BLaER1 treated with 17β-estradiol and CSF1 and Interleukin-3, amounts not matched to agents 10 nM and 100 nM (cell line): ENCODE measurements at regions not wholly inside any gene's neighbourhood (a gene's known extent, or its start where the extent isn't known, plus 50 kb on each side); places are given as distances from the start of the nearest gene placed in this dataset.

ENCODE experiments used
- H3K27ac ChIP-seq, 11 experiments: shearing (Covaris generic); formaldehyde crosslinking; 2 replicates each; pipeline ENCODE4 v1.8.1; 2022
- H3K27me3 ChIP-seq, 11 experiments: shearing (Covaris generic); formaldehyde crosslinking; 2 replicates each; pipeline ENCODE4 v1.8.1; 2022
- H3K36me3 ChIP-seq, 11 experiments: shearing (Covaris generic); formaldehyde crosslinking; 2 replicates each; pipeline ENCODE4 v1.8.1; 2022
- H3K4me1 ChIP-seq, 10 experiments: shearing (Covaris generic); formaldehyde crosslinking; 2 replicates each; pipeline ENCODE4 v1.8.1; 2022
- H3K4me2 ChIP-seq, 11 experiments: shearing (Covaris generic); formaldehyde crosslinking; 2 replicates each; pipeline ENCODE4 v1.8.1; 2022
- H3K4me3 ChIP-seq, 10 experiments: shearing (Covaris generic); formaldehyde crosslinking; 2 replicates each; pipeline ENCODE4 v1.8.1; 2022
- H3K9ac ChIP-seq, 11 experiments: shearing (Covaris generic); formaldehyde crosslinking; 2 replicates each; pipeline ENCODE4 v1.8.1; 2022
- H3K9me3 ChIP-seq, 11 experiments: shearing (Covaris generic); formaldehyde crosslinking; replicated peaks in 1 of 11; 2 replicates each; pipeline ENCODE4 v1.8.1; 2022
- H4K20me1 ChIP-seq, 11 experiments: shearing (Covaris generic); formaldehyde crosslinking; 2 replicates each; pipeline ENCODE4 v1.8.1; 2022
- Cebpa-rat ChIP-seq, 11 experiments: shearing (Covaris generic); IDR thresholded peaks; 2 replicates each; pipeline ENCODE4 v1.8.1; 2022

GRCh38 chr15:31212326-31213080, 111.0 kb upstream of the TRPM1 start:
- peak overlapping the region in 10 of 11 experiments; percentile 47 to 97 (median 67); a peak in 19 of 22 replicates for H3K4me2 ChIP-seq
- H4K20me1 ChIP-seq: no peaks in the 10 kb centered on the region

GRCh38 chr15:31214158-31214863, 112.3 kb upstream of the KLF13 start:
- Histone ChIP-seq H3K9ac (peak overlapping the region; percentile 95 to 100 (median 98); a peak in 20 of 22 replicates), H3K9me3 (peaks cover 0 to 14% (median 6%) of the 10 kb centered on the region in 11 experiments; a peak in 14 of 22 replicates), H3K27me3 (no peaks in the 10 kb centered on the region), H3K4me2 (peak overlapping the region; percentile 85 to 98 (median 95)), H3K4me3 (peak overlapping the region in 3 of 10 experiments; percentile 66 to 74 (median 67); a peak in 8 of 20 replicates), H3K36me3 (no peaks in the 10 kb centered on the region), H3K4me1 (peaks cover 50 to 73% (median 66%) of the 10 kb centered on the region in 10 experiments), H3K27ac (peak overlapping the region in 9 of 11 experiments; percentile 99 to 100 (median 100); a peak in 19 of 22 replicates), H4K20me1 (no peaks in the 10 kb centered on the region)
- no peak for TF ChIP-seq Cebpa-rat (IDR thresholded peaks at IDR 0.05)

More at GRCh38 chr15:31212326-31213080, 111.0 kb upstream of the TRPM1 start:
- H3K4me3 ChIP-seq: no peak overlapping the region
- H3K9me3 ChIP-seq: peaks cover 0 to 14% (median 6%) of the 10 kb centered on the region in 11 experiments; a peak in 14 of 22 replicates
- H3K27me3 ChIP-seq: no peaks in the 10 kb centered on the region
- H3K4me1 ChIP-seq: peaks cover 37 to 55% (median 49%) of the 10 kb centered on the region in 10 experiments
- H3K9ac ChIP-seq: 0 out of 22 replicates have a peak overlapping the region, but pooled peaks of 1 of the 11 experiments have one; percentile 10
- no peaks in the 10 kb centered on the region for H3K36me3 ChIP-seq
- H3K27ac ChIP-seq: peak overlapping the region in 5 of 11 experiments; percentile 4 to 47 (median 13); a peak in 7 of 22 replicates
- no peak for TF ChIP-seq Cebpa-rat (IDR thresholded peaks at IDR 0.05)

GRCh38 chr15:31214864-31215489, 111.7 kb upstream of the KLF13 start:
- peak overlapping the region; percentile 62 to 74 (median 66) for H3K4me3 ChIP-seq
- peaks cover 50 to 79% (median 73%) of the 10 kb centered on the region in 10 experiments for H3K4me1 ChIP-seq
- H4K20me1 ChIP-seq: no peaks in the 10 kb centered on the region
- peak overlapping the region; percentile 96 to 100 (median 100); a peak in 21 of 22 replicates for H3K27ac ChIP-seq
- no peaks in the 10 kb centered on the region for H3K27me3 ChIP-seq
- H3K4me2 ChIP-seq: peak overlapping the region; percentile 85 to 98 (median 95)
- TF ChIP-seq Cebpa-rat (IDR thresholded peaks at IDR 0.05): peak in 10 of 11 experiments; percentile 27 to 84 (median 67); a peak in 13 of 22 replicates
- H3K9ac ChIP-seq: peak overlapping the region; percentile 95 to 100 (median 98)
- no peaks in the 10 kb centered on the region for H3K36me3 ChIP-seq
- H3K9me3 ChIP-seq: peaks cover 0 to 14% (median 6%) of the 10 kb centered on the region in 11 experiments; a peak in 14 of 22 replicates

- no peak for TF ChIP-seq Cebpa-rat (IDR thresholded peaks at IDR 0.05)
- peak overlapping the region; percentile 62 to 74 (median 66) for H3K4me3 ChIP-seq
- H3K9ac ChIP-seq: peak overlapping the region; percentile 95 to 100 (median 98)
- peak overlapping the region; percentile 96 to 100 (median 100) for H3K27ac ChIP-seq
- H3K9me3 ChIP-seq: peaks cover 0 to 11% (median 6%) of the 10 kb centered on the region in 11 experiments; a peak in 14 of 22 replicates
- peaks cover 50 to 86% (median 77%) of the 10 kb centered on the region in 10 experiments for H3K4me1 ChIP-seq
- H3K36me3 ChIP-seq: no peaks in the 10 kb centered on the region
- H4K20me1 ChIP-seq: no peaks in the 10 kb centered on the region
- peak overlapping the region; percentile 85 to 98 (median 95) for H3K4me2 ChIP-seq
- no peaks in the 10 kb centered on the region for H3K27me3 ChIP-seq
Observed at GRCh38 chr15:31215490-31216214, 111.0 kb upstream of the KLF13 start.

GRCh38 chr15:31216215-31216911, 110.3 kb upstream of the KLF13 start:
- H3K36me3 ChIP-seq: no peaks in the 10 kb centered on the region
- H3K4me1 ChIP-seq: peaks cover 50 to 90% (median 78%) of the 10 kb centered on the region in 10 experiments
- peak overlapping the region; percentile 4 to 70 (median 62); a peak in 18 of 20 replicates for H3K4me3 ChIP-seq
- H3K9me3 ChIP-seq: peaks cover 0 to 4% (median 2%) of the 10 kb centered on the region in 11 experiments; a peak in 14 of 22 replicates
- no peaks in the 10 kb centered on the region for H4K20me1 ChIP-seq
- TF ChIP-seq Cebpa-rat (IDR thresholded peaks at IDR 0.05): peak in 6 of 11 experiments; percentile 23 to 63 (median 47); a peak in 4 of 22 replicates
- no peaks in the 10 kb centered on the region for H3K27me3 ChIP-seq
- H3K4me2 ChIP-seq: peak overlapping the region; percentile 78 to 99 (median 94)
- H3K9ac ChIP-seq: peak overlapping the region; percentile 95 to 100 (median 98)
- peak overlapping the region; percentile 96 to 100 (median 100) for H3K27ac ChIP-seq

- no peaks in the 10 kb centered on the region for H3K27me3 ChIP-seq
- no peak for TF ChIP-seq Cebpa-rat (IDR thresholded peaks at IDR 0.05)
- H3K27ac ChIP-seq: peak overlapping the region; percentile 96 to 100 (median 100)
- no peaks in the 10 kb centered on the region for H4K20me1 ChIP-seq
- peak overlapping the region in 9 of 10 experiments; percentile 53 to 70 (median 59); a peak in 15 of 20 replicates for H3K4me3 ChIP-seq
- H3K9me3 ChIP-seq: no peaks in the 10 kb centered on the region
- H3K4me2 ChIP-seq: peak overlapping the region; percentile 78 to 99 (median 94)
- peaks cover 56 to 90% (median 79%) of the 10 kb centered on the region in 10 experiments for H3K4me1 ChIP-seq
- peak overlapping the region; percentile 95 to 100 (median 98) for H3K9ac ChIP-seq
- no peaks in the 10 kb centered on the region for H3K36me3 ChIP-seq
Observed at GRCh38 chr15:31217067-31217466, 109.6 kb upstream of the KLF13 start.

- Histone ChIP-seq H3K4me2 (peak overlapping the region; percentile 78 to 99 (median 94); a peak in 18 of 22 replicates), H3K36me3 (no peaks in the 10 kb centered on the region), H3K4me1 (peaks cover 57 to 90% (median 80%) of the 10 kb centered on the region in 10 experiments), H3K9me3 (no peaks in the 10 kb centered on the region), H3K27me3 (no peaks in the 10 kb centered on the region), H3K27ac (peak overlapping the region in 10 of 11 experiments; percentile 99 to 100 (median 100); a peak in 19 of 22 replicates), H3K9ac (peak overlapping the region in 5 of 11 experiments; percentile 20 to 100 (median 98); a peak in 6 of 22 replicates), H4K20me1 (no peaks in the 10 kb centered on the region), H3K4me3 (no peak overlapping the region)
- TF ChIP-seq Cebpa-rat (IDR thresholded peaks at IDR 0.05): no peak
Observed at GRCh38 chr15:31217566-31218270, 108.9 kb upstream of the KLF13 start.
